NCI-H1694 treated with DMSO at 0.1 percent for 48 hours (cell line): ENCODE measurements at regions not wholly inside any gene's neighbourhood (a gene's known extent, or its start where the extent isn't known, plus 50 kb on each side); places are given as distances from the start of the nearest gene placed in this dataset.
"Not testable (repeated sequence)": the region's sequence is repeated elsewhere in the genome, so short reads cannot be mapped to it uniquely, and the experiment has no call there.

Experiments used
- DNase-seq: peaks from one replicate; lab custom pipeline; 2025; lab: John Stamatoyannopoulos, UW

DNA sequence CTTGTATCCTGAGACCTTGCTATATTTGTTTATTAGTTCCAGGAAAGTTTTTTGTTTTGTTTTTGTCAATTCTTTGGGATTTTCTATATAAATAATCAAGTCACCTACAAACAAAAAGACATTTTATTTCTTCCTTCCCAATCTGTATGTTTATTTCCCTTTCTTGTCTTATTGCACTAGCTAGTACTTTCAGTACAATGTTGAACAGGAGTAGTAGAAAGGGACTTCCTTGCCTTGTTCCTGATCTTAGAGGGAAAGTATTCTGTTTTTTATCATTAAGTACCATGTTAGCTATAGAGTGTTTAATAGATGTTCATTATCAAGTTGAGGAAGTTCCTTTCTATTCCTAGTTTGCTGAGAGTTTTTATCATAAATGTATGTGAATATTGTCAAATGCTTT is 119.5 kb upstream of the TLE4 start:
- DNase-seq, result no peak

DNA sequence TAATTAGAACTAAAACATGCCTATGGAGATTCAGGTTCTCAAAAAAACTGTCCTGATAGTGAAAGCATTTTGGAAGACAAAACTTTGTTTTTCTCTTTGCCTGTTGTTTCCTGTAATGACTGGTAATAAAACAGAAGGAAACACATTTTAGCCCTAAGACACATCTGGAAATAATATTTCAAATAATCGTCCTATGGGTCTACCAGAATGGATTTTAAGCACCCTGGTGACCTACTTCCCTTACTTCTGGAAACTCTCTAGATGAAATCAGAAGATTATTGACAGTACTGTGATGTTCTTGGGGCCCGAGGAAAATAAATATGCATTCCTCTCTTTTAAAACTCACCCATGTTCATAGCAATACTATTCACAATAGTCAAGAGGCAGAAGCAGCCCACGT is 110.1 kb upstream of the TLE4 start:
- no peak for DNase-seq

DNA sequence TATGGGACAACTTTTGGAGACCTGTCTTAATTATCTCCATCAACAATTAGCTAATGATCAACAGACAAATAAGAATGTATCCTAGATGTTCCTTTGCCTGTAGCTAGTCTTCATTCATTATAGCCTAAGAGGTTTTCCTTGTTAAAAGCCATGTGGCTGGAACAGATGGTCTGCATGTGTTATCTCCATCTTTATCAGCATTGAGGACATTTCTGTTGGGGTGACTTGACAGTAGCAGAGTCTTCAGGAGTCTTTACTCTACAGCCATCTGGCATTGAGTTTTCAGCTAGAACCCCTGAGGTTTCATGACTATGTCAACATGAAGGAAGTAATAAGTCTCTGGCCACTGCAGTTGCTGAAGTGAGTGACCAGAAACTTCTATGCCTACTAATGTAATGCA is 106.6 kb upstream of the TLE4 start:
- DNase-seq, result no peak

DNA sequence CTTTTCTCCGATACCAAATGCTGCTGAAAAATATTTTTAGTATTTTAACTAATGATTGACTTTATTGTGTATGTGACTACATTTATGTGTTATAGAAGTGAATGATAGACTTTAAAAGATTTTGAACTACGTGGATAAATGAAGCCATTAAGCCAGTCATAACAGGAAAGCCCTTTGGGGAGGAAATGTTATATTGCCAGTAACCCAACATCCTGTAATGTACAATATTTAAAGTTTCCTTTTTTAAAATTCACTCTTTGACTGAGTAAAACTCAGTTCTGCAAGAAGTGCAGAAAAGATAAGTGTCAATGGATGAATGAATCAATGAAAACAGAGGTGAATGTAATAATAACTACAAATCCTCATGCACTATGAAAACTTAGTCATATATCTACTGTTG is 102.6 kb upstream of the TLE4 start:
- DNase-seq, result no peak

DNA sequence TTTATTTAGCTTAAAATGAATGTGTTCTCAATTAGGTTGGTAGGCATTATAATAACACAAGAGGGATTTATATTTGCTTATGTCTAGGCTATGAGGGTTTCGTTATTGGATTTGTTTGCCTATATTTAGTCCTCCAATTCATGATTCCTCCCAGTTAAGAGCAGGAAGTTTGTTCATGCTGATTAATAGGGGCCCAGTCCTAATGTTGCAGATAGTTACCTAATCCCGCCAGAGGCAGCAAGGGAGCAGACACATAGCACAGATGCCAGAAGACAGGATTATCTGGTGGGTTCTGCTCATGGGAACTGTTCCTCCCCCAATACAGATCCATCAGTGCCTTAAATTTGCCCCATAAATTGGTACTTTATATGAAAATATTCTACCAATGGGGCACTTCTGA is 100.8 kb upstream of the TLE4 start:
- DNase-seq, result no peak

DNA sequence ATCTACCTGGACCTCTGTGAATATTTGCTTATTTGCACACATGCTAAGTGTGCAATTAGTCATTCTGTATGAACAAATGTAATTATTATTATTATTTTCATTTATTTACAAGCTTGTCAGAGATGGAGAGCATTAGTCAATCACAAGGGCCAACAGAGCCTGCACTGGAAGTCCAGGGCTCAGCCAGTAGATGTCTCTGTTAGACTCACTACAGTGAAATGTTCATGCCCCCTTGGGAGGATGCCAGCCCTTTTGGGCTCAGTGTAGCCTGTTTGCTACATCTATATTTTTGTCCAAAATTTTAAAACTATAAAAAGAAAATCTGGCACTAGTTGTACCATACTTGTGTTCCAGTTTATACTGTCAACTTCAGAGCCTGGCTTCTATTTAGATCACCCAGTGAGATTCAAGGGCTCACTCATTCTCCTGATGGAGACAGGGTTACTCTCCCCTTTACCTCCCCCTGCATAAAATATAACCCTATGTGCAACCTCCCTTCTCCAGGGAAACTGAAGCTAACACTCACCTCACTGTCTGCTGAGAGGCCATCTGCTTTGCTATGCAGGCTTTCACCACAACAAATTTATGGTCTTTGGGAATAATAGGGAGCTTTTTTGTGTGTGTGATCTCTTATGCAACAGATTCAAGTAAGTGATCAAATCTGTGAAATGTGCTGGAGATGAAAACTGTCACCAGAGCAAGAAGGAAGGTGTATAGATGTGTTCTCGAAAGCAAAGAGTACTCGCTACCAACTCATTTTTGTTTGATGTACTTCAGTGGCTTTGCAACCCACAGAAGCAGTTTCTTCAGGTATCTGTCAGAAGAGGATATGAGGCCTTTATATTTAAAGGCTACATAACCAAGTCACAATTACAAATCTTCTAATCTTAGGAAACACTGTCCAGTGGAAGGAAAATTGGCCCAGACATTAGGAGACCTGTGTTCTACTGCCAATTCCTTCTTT is 99.9 kb upstream of the TLE4 start:
- DNase-seq, result peak; percentile 5

DNA sequence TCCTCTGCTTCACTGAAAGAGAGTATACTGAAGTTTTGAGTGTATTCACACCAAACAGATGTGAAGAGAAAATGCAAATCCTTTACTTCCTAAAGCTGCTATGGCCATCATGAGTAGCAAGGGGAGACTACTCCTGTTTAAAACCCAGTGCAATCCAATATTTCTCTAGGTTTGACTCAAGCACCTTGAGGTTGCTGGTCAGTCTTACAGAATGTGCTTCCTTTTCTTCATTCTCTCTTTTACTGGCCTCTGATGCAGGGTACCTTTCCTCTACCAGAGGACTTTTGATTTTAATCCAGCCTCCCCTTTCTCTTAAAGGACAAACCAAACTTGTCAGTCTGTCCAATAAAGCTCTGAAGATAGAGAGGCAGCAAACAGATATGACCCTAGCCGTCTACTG is 98.1 kb upstream of the TLE4 start:
- DNase-seq, result no peak

DNA sequence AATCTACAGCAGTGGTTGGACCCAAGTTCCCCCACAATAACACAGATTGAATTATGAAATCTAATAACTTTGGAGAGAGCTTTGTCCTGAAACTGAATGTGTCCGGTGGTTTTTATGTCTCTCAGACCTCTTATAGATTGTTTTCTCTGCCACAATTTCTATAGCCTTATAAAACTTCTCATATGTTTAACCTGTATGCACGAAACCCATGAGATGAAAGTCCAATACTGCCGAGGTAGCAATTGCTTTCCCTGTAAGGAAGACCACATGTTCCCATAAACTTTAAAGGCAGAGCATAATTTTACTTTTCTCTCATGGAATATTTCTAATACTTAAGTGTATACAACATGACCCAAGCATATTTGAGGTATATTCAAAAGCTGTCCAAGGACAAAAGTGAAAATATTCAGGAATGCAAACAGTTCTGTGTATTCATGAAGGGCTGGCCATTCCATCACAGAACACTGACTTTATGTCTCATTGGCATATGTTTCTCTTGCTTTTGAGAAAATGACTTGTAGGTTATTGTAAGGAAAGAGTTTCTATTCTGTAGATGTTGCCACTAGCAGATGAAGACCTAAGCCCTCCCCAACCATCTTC is 94.4 kb upstream of the TLE4 start:
- DNase-seq, result no peak

DNA sequence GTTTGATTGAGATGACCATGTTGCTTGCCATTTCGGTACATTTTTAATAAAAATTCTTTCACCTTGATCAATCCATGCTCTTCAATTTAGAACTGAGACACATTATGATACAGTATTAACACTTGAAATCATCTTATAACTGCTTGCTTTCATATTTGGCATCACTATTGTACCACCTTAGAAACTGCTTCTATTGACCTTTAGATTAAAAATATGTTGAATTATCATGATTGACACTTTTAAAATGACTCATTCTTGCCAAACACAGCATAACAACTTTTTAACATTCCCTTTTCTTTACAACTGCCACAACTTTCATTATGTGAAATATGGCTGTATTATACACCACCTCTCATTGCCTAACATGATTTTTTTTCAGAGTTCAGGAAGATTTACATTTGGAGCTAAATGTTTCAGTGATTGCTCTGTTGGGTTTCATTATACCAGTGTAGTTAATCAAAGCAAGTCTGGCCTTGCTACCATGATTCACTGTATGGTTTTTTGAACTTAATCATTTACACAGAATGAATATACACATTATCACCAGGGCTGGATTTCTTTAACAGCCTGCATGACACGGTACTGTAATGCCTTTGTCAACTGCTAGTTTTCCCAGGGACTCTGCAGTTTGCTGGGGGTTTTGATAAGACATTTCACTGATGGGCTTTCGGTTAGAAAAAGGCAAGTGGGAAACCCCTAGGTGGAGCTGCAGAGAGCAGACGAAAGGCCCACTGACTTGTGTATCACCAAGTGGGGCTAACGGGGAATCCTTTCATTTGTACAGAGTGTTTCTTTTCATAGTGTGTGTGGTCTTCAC is 93.6 kb upstream of the TLE4 start:
- no peak for DNase-seq

DNA sequence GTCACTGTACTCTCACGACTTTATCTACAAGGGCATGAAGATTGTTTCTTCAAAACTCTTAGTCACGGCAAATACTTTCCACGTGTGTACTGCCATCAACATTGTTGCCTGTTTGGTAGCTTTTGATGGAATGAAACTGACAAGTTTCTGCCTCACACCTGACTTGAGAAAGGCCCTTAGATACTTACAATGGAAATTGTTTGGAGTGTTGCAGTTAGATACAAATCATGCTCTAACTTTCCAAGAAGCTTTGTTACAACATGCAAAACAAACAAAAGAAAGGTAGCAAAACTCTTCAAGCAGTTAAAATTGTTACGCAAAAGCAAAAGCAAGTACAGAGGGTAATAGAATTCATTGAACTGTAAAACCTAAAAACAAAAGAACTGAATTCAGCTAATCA is 91.1 kb upstream of the TLE4 start:
- DNase-seq, result no peak

DNA sequence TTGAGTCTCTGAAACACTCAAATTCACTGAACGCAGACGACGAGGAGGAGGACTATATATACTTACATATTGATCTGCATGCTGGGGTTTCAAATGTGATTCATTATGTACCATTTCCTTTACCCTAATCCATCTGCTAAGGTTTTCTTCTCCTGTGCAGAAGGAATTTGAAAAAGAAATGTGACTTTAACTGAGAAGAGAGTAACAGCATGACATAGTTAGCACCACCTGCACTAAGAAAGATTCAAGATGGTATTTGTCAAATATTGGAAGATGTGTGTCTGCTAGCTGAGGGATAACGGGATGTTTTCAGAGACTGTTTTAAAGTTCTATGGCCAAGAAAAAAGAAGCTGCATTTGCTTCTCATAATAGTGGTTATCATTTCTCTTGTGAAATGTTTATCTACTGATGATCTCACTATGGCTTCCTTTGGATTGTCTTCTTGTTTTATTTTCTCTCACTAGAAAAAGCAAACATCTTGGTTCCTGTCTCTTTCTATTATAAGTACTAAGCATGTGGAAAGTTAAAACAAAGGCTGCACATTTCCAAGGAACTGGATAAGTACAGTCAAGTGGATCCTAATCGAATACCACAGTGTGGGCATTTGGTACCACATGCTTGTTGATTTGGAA is 89.8 kb upstream of the TLE4 start:
- no peak for DNase-seq

DNA sequence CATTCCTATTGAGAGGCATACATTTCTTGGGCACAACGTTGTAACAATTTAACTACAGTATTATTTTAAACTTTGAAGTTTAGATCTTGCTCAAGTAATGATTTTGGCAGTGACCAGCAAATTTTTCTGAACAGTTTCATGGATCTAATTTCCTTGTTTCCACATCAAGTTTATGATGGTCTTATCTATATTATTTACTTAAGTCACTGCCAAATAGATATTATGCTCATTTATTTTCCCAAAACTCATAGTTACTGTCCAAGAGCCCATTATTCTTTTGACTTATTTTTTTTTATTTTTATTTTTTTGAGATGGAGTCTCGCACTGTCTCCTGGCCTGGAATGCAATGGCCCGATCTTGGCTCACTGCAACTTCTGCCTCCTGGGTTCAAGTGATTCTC is 86.5 kb upstream of the TLE4 start:
- DNase-seq, result no peak

DNA sequence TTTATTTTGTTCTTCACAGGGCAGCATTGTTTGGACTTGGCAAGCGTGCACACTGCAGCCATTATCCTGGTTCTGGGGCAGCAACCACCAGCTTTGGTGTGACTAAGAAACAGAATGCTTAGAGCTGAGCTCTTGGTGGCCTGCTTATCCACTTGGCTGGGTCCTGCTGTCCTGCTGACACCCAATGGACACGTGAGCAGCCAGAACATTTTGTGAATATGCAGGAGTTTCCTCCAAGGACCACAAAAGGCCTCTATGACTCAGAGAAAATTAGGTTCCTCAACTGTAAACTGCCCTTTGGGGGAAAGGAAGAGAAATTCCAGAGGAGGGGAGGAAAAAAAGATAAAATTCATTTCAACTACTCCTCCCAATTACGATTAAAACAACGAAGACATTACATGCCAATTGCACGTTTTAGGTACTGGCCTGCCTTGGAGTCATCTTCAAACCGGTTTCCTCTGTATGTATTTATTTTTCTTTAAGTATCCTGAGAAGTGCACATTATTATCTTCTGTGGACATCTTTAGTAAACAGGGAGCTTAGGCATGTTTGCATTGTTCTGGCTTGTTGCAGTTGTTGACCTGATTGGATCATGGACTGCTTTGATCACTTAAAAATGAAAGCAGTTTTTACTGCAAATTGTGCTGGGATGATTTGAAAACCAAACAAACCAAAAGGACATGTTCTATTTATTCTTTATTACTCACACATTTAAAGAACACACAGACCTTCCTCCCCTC is 82.3 kb upstream of the TLE4 start:
- DNase-seq, result no peak

DNA sequence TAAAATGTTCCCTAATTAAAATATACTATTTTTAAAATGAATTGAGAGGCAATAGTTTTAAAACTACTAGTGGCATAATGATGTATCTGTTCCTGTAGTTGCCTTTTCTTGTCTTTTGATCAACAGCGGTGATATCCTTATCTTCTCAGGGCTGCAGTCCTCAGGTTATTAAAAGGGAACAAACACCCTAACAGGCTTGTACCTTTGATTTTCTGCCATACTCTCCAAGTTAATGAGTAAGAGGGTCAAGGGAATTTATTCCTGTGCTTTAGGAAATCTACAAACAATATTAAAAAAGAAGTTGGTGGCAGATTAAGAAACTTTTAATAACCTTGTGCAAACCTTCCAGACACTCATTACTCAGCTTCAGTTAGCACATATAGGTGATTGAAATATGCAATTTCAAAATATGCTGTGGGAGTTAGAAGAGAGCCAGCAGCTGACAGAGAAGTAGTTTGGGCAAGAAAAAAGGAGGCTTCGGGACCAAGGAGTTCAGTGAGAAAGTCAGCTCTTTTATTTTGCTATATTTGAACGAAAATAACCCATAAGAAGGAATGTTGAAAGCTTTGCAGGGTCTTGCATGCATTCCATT is 81.0 kb upstream of the TLE4 start:
- no peak for DNase-seq

DNA sequence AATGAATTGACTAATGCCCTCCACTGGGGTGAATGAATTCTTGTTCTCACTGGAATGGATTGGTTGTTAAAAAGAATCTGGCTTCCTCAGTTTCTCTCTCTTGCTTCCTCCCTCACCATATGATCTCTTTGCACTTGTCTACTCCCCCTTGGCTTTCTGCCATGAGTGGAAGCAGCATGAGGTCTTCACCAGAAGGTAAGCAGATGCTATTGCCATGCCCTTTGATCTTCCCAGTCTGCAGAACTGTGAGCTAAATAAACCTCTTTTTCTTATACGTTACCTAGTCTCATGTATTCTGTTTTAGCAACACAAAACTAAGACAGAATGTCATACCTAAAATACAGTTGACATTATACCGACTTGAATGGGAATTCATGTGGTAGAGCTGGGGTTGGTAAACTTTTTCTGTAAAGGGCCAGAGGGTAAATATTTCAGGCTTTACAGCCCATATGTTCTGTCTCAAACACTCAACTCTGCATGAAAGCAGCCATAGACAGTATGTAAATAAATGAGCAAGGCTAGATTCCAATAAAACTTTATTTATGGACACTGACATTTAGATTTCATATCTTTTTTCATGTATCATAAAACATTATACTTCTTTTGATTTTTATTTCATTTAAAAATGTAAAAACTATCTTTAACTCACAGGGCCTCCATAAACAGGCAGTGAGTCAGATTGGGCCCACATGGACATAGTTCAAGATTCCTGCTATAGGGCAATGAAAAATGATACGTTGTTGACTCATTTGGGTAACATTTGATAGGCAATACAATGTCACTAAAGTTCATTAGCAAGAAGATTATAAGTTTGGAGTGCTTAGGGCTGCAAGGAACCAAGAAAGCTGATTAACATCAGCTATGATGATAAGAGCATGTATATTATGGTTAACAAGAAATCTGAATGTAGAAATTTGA is 79.4 kb upstream of the TLE4 start:
- no peak for DNase-seq

DNA sequence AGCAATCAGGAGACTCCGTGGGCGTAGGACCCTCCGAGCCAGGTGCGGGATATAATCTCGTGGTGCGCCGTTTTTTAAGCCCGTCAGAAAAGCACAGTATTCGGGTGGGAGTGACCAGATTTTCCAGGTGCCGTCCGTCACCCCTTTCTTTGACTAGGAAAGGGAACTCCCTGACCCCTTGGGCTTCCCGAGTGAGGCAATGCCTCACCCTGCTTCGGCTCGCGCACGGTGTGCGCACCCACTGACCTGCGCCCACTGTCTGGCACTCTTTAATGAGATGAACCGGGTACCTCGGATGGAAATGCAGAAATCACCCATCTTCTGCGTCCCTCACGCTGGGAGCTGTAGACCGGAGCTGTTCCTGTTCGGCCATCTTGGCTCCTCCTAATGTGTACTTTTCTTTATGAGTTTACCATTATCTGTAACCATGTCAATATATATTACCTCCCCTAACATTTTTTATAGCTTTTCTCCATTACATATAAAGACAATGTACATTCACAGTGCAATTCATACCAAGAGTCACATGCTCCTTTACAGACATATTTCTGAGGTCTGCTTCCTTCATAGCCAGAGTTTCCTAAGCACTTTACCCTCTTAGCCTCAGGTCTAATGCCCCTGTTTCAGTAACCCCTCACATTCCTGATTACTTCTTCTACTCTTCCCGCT is 71.4 kb upstream of the TLE4 start:
- not testable (repeated sequence) for DNase-seq

DNA sequence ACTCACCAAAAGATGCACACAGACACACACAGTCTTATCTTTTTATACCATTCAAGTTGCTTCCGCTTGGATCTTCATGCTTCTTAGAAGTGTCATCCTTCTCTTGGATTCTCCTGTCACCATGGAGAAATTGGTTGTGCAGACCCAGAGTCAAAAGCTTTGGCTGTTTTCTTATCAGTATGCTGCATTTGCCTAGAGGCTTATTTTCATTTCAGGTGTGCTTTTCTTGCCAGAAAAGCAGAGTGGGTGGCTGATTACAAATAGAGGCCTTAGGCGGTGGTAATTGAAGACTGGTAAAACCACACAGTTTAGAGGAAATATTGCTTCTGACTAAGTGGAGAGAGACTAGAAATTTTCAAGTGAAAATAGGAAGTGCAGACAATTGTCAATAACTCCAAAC is 70.2 kb upstream of the TLE4 start:
- DNase-seq, result no peak

DNA sequence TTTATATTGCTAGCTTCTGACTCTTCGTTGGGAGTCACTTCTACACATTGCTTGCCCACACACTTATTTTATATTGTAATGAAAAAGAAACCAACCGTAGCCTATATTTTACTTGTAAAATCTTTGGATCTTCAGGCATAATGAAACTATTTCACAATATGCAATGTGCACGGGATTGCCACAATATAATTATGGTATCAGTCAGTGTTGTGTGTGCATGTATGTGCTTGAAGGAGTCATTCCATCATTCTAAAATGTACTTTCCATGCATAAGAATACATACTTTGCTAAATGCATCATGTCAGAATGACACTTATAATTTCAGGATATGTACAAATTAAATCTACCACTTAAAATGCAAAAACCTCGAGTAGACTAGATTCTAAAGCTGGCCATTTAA is 64.0 kb upstream of the TLE4 start:
- DNase-seq, result no peak

DNA sequence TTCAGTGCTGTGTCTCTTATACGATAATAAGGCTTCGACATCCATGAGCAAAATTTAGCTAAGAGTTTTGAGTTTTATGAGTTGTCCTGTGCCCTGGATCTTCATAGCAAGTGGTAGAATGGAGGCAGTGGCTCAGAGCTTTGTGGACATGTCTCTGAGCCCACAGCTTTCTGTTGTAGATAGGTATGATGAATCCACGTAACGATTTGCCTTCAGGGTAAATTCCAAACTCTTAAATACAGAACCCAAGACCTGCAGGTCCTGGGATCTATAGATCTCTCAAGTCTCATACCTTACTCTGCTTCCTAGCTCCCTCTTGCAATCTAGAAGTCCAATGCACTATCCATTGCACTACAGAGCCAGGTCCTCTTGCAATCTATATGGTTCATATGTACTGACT is 59.5 kb upstream of the TLE4 start:
- no peak for DNase-seq
